Upper lobe of right lung (tissue), 1 donor: ENCODE measurements at regions not wholly inside any gene's neighbourhood (a gene's known extent, or its start where the extent isn't known, plus 50 kb on each side); places are given as distances from the start of the nearest gene placed in this dataset.

Experiments used
- ATAC-seq: fragments of 200-7000 bp; cut with Tn5 transposase; one replicate; pipeline ENCODE4 v1.9.1; 2020; ENCODE audit warnings: mild to moderate bottlenecking, moderate library complexity
- DNase-seq: peaks from one replicate; pipeline ENCODE4 v3.0.0-alpha.2; 2020
- H3K27ac ChIP-seq: fragments of 200-600 bp; one replicate; pipeline ENCODE4 v1.8.0; 2022
- H3K27me3 ChIP-seq: fragments of 200-600 bp; one replicate; pipeline ENCODE4 v1.8.0; 2022; ENCODE audit warnings: mild to moderate bottlenecking
- H3K36me3 ChIP-seq: fragments of 200-600 bp; one replicate; pipeline ENCODE4 v1.8.0; 2022
- H3K4me1 ChIP-seq: fragments of 200-600 bp; one replicate; pipeline ENCODE4 v1.8.0; 2022
- H3K4me3 ChIP-seq: fragments of 200-600 bp; one replicate; pipeline ENCODE4 v1.8.0; 2022; ENCODE audit warnings: mild to moderate bottlenecking
- H3K9me3 ChIP-seq: fragments of 200-600 bp; one replicate; pipeline ENCODE4 v1.8.0; 2022
- CTCF ChIP-seq: fragments of 200-600 bp; IDR thresholded peaks from one replicate; pipeline ENCODE4 v1.8.0; 2022; ENCODE audit warnings: antibody characterized with exemption
- intact Hi-C: fragments of 100-400 bp; cut with DNase I; formaldehyde crosslinking; loops from one replicate; pipeline ENCODE4 v1.11.0; 2022
- donor health status: DM: no; HTN: yes; CAD: no; lungs with severe emphysema.

GRCh38 chr12:13735734-13736133 lies 245.7 kb downstream of the GRIN2B start:
- no peak for DNase-seq
- intact Hi-C loops = no loop called here
- H3K27me3 ChIP-seq = no peaks in the 10 kb centered on the region
- ATAC-seq = no peak
- H3K27ac ChIP-seq = no peak overlapping the region
- no peak overlapping the region for H3K4me3 ChIP-seq
- no peaks in the 10 kb centered on the region for H3K36me3 ChIP-seq
- H3K4me1 ChIP-seq = no peaks in the 10 kb centered on the region
- no peak for TF ChIP-seq CTCF
- no peaks in the 10 kb centered on the region for H3K9me3 ChIP-seq

- DNase-seq = no peak
- Histone ChIP-seq H3K27me3 (no peaks in the 10 kb centered on the region), H3K4me1 (no peaks in the 10 kb centered on the region), H3K9me3 (no peaks in the 10 kb centered on the region), H3K36me3 (no peaks in the 10 kb centered on the region), H3K4me3 (no peak overlapping the region), H3K27ac (no peak overlapping the region)
- ATAC-seq = no peak
- intact Hi-C loops = no loop called here
- no peak for TF ChIP-seq CTCF
Observed at GRCh38 chr12:13734584-13735152, 246.7 kb downstream of the GRIN2B start.

- Histone ChIP-seq H3K4me1 (no peaks in the 10 kb centered on the region), H3K4me3 (no peak overlapping the region)
- no peak for DNase-seq
Observed at GRCh38 chr12:13727707-13728195, 253.7 kb downstream of the GRIN2B start.

GRCh38 chr12:13725049-13725448 lies 256.4 kb downstream of the GRIN2B start:
- Histone ChIP-seq H3K4me1 (no peaks in the 10 kb centered on the region), H3K36me3 (no peaks in the 10 kb centered on the region), H3K9me3 (no peaks in the 10 kb centered on the region), H3K27me3 (no peaks in the 10 kb centered on the region), H3K27ac (no peak overlapping the region), H3K4me3 (no peak overlapping the region)
- TF ChIP-seq CTCF = no peak
- intact Hi-C loops = no loop called here
- ATAC-seq (no peak), DNase-seq (no peak)

More at GRCh38 chr12:13727707-13728195, 253.7 kb downstream of the GRIN2B start:
- intact Hi-C loops = no loop called here
- H3K27ac ChIP-seq = no peak overlapping the region
- H3K27me3 ChIP-seq = no peaks in the 10 kb centered on the region
- H3K36me3 ChIP-seq = no peaks in the 10 kb centered on the region
- ATAC-seq = no peak
- H3K9me3 ChIP-seq = no peaks in the 10 kb centered on the region
- TF ChIP-seq CTCF = no peak

GRCh38 chr12:13724136-13724535 lies 257.3 kb downstream of the GRIN2B start:
- Histone ChIP-seq H3K27me3 (no peaks in the 10 kb centered on the region), H3K4me3 (no peak overlapping the region), H3K27ac (no peak overlapping the region), H3K4me1 (no peaks in the 10 kb centered on the region), H3K9me3 (no peaks in the 10 kb centered on the region), H3K36me3 (no peaks in the 10 kb centered on the region)
- TF ChIP-seq CTCF = no peak
- no peak for ATAC-seq
- no peak for DNase-seq
- intact Hi-C loops = no loop called here

GRCh38 chr12:13719986-13720385 lies 261.4 kb downstream of the GRIN2B start:
- ATAC-seq (no peak), DNase-seq (no peak)
- Histone ChIP-seq H3K27ac (no peak overlapping the region), H3K36me3 (no peaks in the 10 kb centered on the region), H3K9me3 (no peaks in the 10 kb centered on the region), H3K27me3 (no peaks in the 10 kb centered on the region), H3K4me1 (no peaks in the 10 kb centered on the region), H3K4me3 (no peak overlapping the region)
- intact Hi-C loops = no loop called here
- TF ChIP-seq CTCF = no peak
